PC-9 (cell line): ENCODE measurements at regions not wholly inside any gene's neighbourhood (a gene's known extent, or its start where the extent isn't known, plus 50 kb on each side); places are given as distances from the start of the nearest gene placed in this dataset.

Experiments used
- CTCF ChIP-seq: fragments of 200-600 bp; sonication (generic); conservative IDR thresholded peaks from 2 replicates; pipeline ENCODE4 v1.6.1; 2017; ENCODE audit warnings: mixed run types, antibody characterized with exemption, mild to moderate bottlenecking, moderate library complexity
- EZH2 ChIP-seq: fragments of 200-600 bp; sonication (generic); IDR thresholded peaks from 2 replicates; pipeline ENCODE4 v1.8.0; 2017; ENCODE audit warnings: antibody characterized with exemption, low read depth

- TF ChIP-seq CTCF: no peak
- TF ChIP-seq EZH2: no peak
Observed at GRCh38 chr14:56868660-56869059, 58.4 kb upstream of the OTX2 start.
